Heart right ventricle (tissue), 16 donors: ENCODE measurements at regions not wholly inside any gene's neighbourhood (a gene's known extent, or its start where the extent isn't known, plus 50 kb on each side); places are given as distances from the start of the nearest gene placed in this dataset.

Experiments used
- ATAC-seq, 8 donors: fragments of 200-7000 bp; cut with Tn5 transposase; one replicate each; pipeline ENCODE4 v1.9.1; 2020; ENCODE audit warnings: mild to moderate bottlenecking in 8 of 8, moderate library complexity in 8 of 8, moderate number of reproducible peaks in 1 of 8
- DNase-seq, 2 donors: peaks; one replicate each; pipeline ENCODE4 v3.0.0-alpha.2; 2020
- H3K27ac ChIP-seq, 10 donors: fragments of 200-600 bp; sonication (generic) in 2 of 10; one replicate each; pipeline versions ENCODE4 v1.5.0 to v1.8.0; 2020 to 2022; ENCODE audit warnings: mild to moderate bottlenecking in 3 of 10
- H3K27me3 ChIP-seq, 7 donors: fragments of 200-600 bp; one replicate each; pipeline ENCODE4 v1.8.0; 2021 to 2022; ENCODE audit warnings: mild to moderate bottlenecking in 2 of 7
- H3K36me3 ChIP-seq, 9 donors: fragments of 200-600 bp; sonication (generic) in 1 of 9; one replicate each; pipeline versions ENCODE4 v1.5.0 to v1.8.0; 2020 to 2022; ENCODE audit warnings: mild to moderate bottlenecking in 2 of 9
- H3K4me1 ChIP-seq, 9 donors: fragments of 200-600 bp; sonication (generic) in 1 of 9; one replicate each; pipeline versions ENCODE4 v1.5.0 to v1.8.0; 2020 to 2022; ENCODE audit warnings: mild to moderate bottlenecking in 4 of 9
- H3K4me3 ChIP-seq, 10 donors: fragments of 200-600 bp; sonication (generic) in 2 of 10; one replicate each; pipeline versions ENCODE4 v1.5.0 to v1.8.0; 2020 to 2022; ENCODE audit warnings: mild to moderate bottlenecking in 7 of 10, moderate library complexity in 2 of 10
- H3K9me3 ChIP-seq, 11 donors: fragments of 200-600 bp in 10 of 11; sonication (generic) in 2 of 11; one replicate each; pipeline versions ENCODE4 v1.5.0 to v1.8.0; 2013 to 2022; ENCODE audit warnings: mild to moderate bottlenecking in 2 of 11, control low read depth in 1 of 11, moderate library complexity in 1 of 11
- CTCF ChIP-seq, 9 donors: fragments of 200-600 bp; sonication (generic) in 2 of 9; IDR thresholded peaks; one replicate each; pipeline versions ENCODE4 v1.5.0 to v1.8.0; 2021 to 2022; ENCODE audit warnings: antibody characterized with exemption in 9 of 9, mild to moderate bottlenecking in 5 of 9, moderate library complexity in 1 of 9
- WGBS, 2 donors: extraction: QIAGEN DNeasy Blood & Tissue Kit; methylation state at CpG; one replicate each; pipeline ENCODE4 v1.1.7; 2013; ENCODE audit warnings: inconsistent platforms in 1 of 2; 5-methylcytosine and 5-hydroxymethylcytosine counted together
- intact Hi-C, 10 donors: fragments of 100-400 bp; cut with DNase I; formaldehyde crosslinking; loops; one replicate each; pipeline versions ENCODE4 v1.11.1 to v1.14.2; 2022
- donor health status: Arrhythmogenic right ventricular cardiomyopathy.
- donor health status: ischemic (EF 13 %, LVEDD 7.1; RV severe dilation, severe dysfunction).
- donor health status: healthy with polysubstance abuse.
- donor health status: DM: no; HTN: yes; CAD: no.
- donor health status: DM: no; HTN: no; CAD: no.
- donor health status: ischemic (EF 25% LVEDD 6.9; RV normal size, moderate dysfunction).
- donor health status: ischemic (EF 25% LVEDD 5.7; RV mildly dilated, moderate dysfunction).
- donor health status: healthy.
- donor health status: DM: yes; HTN: yes; CAD: no.
- donor health status: Ischemic cardiomyopathy.
- donor health status: ischemic (EF 35%, LVEDD 5.7; RV mildly dilated, moderate dysfunction).
- donor health status: nonischemic (EF 11% LVEDD 7.7; RV severe dilation, severe dysfunction).
- donor health status: DM: yes; HTN: yes; CAD: no.
- donor health status: PGD.
- donor health status: ischemic (EF 29% LVEDD 5.4; RV normal size, mild dysfunction).
- donor health status: nonischemic (EF 23%, LVEDD 6.1; RV moderate dilation, normal function).

GRCh38 chr3:25362118-25362517 is 65.9 kb upstream of the RARB start:
- H3K27ac ChIP-seq: no peak overlapping the region
- no peak overlapping the region for H3K4me3 ChIP-seq
- ATAC-seq: no peak
- H3K4me1 ChIP-seq: no peaks in the 10 kb centered on the region
- intact Hi-C loops: no loop called here
- H3K9me3 ChIP-seq: peaks cover 0 to 12% (median 0%) of the 10 kb centered on the region in 11 donors
- TF ChIP-seq CTCF (IDR thresholded peaks at IDR 0.05): no peak
- no peaks in the 10 kb centered on the region for H3K27me3 ChIP-seq
- WGBS, 2 donors: 87 to 92% methylated on average over 7 of the region's 7 CpGs
- no peaks in the 10 kb centered on the region for H3K36me3 ChIP-seq
- DNase-seq: no peak

GRCh38 chr3:25365636-25366035 is 62.4 kb upstream of the RARB start:
- intact Hi-C loops: no loop called here
- Histone ChIP-seq H3K27me3 (no peaks in the 10 kb centered on the region), H3K36me3 (no peaks in the 10 kb centered on the region), H3K4me3 (no peak overlapping the region), H3K9me3 (no peaks in the 10 kb centered on the region), H3K4me1 (no peaks in the 10 kb centered on the region), H3K27ac (no peak overlapping the region)
- DNase-seq (no peak), ATAC-seq (no peak)
- WGBS, 2 donors: 91 to 94% methylated on average over 1 of the region's 1 CpG
- no peak for TF ChIP-seq CTCF (IDR thresholded peaks at IDR 0.05)

GRCh38 chr3:25367025-25367424 is 61.0 kb upstream of the RARB start:
- no peak for TF ChIP-seq CTCF (IDR thresholded peaks at IDR 0.05)
- Histone ChIP-seq H3K9me3 (no peaks in the 10 kb centered on the region), H3K36me3 (no peaks in the 10 kb centered on the region), H3K27ac (no peak overlapping the region), H3K27me3 (no peaks in the 10 kb centered on the region), H3K4me1 (no peaks in the 10 kb centered on the region), H3K4me3 (no peak overlapping the region)
- WGBS, 2 donors: 94 to 98% methylated on average over 1 of the region's 1 CpG
- intact Hi-C loops: no loop called here
- DNase-seq: no peak
- ATAC-seq: no peak

GRCh38 chr3:25372167-25372566 is 55.9 kb upstream of the RARB start:
- ATAC-seq (no peak), DNase-seq (no peak)
- Histone ChIP-seq H3K36me3 (no peaks in the 10 kb centered on the region), H3K27ac (no peak overlapping the region), H3K4me3 (no peak overlapping the region), H3K9me3 (no peaks in the 10 kb centered on the region), H3K4me1 (no peaks in the 10 kb centered on the region), H3K27me3 (no peaks in the 10 kb centered on the region)
- no peak for TF ChIP-seq CTCF (IDR thresholded peaks at IDR 0.05)
- intact Hi-C loops: no loop called here
- 79 to 94% methylated on average over 3 of the region's 3 CpGs for WGBS, 2 donors

GRCh38 chr3:25376340-25376739 is 51.7 kb upstream of the RARB start:
- Histone ChIP-seq H3K36me3 (no peaks in the 10 kb centered on the region), H3K4me1 (peaks cover 0 to 7% (median 0%) of the 10 kb centered on the region in 9 donors), H3K9me3 (no peaks in the 10 kb centered on the region), H3K4me3 (no peak overlapping the region), H3K27me3 (no peaks in the 10 kb centered on the region), H3K27ac (no peak overlapping the region)
- intact Hi-C loops: no loop called here
- no peak for TF ChIP-seq CTCF (IDR thresholded peaks at IDR 0.05)
- DNase-seq (no peak), ATAC-seq (no peak)
- 65 to 70% methylated on average over 4 of the region's 4 CpGs for WGBS, 2 donors
